SKM-1 (cell line): ENCODE measurements at regions not wholly inside any gene's neighbourhood (a gene's known extent, or its start where the extent isn't known, plus 50 kb on each side); places are given as distances from the start of the nearest gene placed in this dataset.
A peak's percentile ranks its signal among the peaks of the same experiment; 100 is the strongest.
"Not testable (repeated sequence)": the region's sequence is repeated elsewhere in the genome, so short reads cannot be mapped to it uniquely, and the experiment has no call there.

Experiments
- DNase-seq: peaks from one replicate; lab custom pipeline; 2025; ENCODE audit not compliant: unreplicated experiment; lab: John Stamatoyannopoulos, UW

DNA sequence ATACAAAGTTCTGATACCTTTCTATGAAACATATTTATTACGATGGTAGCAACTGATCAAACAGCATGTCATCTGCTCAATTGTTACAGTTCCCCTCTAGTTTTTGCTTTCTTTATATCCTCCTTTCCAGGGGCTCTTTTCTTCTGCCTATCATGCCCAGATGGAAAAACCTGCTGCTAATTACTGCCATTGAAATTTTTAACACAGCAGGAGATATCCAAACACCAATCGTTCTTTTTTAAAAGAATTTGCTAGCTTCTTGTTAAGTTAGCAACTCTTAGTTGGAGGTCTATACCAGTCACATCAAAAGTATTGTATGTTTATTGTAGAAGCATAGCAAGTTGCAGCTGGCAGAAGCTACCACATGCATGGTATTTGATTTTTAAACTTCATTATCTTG is 768.5 kb downstream of the NXPH1 start:
- no peak for DNase-seq

DNA sequence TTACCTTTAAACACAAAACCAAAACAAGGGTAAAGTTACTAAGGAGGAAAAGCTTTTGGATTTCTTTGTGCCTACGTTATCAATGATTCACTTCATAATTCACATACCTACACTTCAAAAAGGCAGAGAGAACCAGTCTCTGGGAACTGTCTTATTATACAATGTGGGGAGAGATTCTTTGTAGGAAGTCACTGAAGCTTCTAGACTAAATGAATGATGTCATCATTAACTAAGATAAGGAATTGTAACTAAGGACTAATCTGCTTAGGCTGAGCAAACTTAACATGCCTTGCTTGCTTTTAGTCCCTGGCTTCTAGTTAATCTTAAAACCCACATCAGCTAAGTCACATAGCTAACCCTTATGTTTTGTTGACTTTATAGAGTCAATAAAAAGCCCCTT is 771.2 kb downstream of the NXPH1 start:
- no peak for DNase-seq

DNA sequence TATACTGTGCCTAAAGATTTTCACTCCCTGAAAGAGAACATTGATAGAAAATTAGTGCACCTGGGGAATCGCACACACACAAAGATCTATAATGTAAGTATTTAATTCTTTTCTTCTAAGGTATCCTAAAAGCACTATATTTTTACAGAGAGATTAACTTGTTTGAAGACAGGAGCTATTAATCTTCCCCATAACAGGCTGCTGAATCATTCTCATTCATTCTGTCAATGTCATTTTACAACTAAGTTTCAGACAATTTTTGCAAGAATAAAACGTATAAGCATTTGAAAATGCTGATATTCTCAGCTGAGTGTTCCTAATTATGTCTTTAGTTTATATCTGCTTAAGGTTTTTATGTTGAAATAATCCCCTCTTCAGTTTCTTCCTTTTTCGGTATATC is 776.7 kb downstream of the NXPH1 start:
- DNase-seq, result no peak

DNA sequence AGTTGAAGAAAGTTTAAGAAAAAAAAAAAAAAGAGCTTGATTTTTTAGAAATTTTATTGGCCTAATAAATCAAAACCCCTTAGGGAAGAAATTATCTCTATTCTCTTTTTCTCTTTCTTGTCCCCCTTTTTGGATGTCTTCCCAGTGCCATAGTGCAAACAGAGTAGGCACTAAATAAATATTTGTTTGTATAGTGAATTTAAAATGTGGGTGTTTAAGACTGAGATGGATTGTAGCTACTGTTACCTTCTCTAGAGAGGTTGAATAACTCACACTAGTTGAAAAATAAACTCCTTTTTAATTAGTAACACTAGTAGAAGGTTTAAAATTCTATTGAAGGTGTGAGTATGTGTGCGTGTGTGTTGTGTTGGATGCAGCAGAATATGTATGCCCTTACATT is 783.8 kb downstream of the NXPH1 start:
- no peak for DNase-seq

DNA sequence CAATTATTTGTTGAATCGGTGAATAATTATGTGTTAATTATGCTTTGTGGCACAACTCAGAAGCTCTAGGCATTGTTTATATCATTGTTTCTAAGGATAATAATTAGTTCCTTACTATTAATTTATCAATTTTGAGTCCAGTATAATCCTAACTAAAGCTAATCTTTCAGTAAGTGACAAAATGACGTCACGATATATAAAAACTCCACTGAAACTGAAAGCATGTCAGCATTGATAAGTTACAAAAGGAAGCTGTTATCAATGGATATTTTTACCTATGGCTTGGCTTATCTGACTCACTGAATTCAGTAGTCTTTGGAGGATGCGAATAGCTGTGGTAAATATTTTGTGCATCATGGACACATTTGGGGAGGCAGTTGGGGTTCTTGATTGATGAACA is 793.1 kb downstream of the NXPH1 start:
- DNase-seq, result no peak

DNA sequence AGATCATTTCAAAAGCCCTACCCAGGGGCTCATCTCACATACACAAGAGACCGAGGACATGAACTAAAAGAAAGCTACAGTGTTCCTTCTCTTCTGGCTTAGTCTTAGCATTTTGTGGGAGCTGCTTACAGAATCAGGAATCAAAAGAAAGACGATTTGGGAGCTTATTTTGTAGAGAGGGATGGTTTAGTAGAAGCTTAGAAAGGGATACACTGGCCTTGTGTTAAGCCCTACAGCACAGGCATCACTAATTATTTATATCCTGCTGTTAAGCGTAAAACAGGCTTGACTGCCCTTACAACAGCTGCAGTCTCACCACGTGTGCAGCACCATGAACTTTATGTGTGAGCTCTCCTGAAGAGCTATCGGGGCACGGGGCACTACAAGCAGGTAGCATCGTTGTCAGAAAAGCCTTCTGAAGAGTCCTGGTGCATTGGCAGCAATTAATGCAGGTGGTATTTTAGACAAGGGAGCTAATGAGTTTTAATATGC is 798.3 kb downstream of the NXPH1 start:
- no peak for DNase-seq

DNA sequence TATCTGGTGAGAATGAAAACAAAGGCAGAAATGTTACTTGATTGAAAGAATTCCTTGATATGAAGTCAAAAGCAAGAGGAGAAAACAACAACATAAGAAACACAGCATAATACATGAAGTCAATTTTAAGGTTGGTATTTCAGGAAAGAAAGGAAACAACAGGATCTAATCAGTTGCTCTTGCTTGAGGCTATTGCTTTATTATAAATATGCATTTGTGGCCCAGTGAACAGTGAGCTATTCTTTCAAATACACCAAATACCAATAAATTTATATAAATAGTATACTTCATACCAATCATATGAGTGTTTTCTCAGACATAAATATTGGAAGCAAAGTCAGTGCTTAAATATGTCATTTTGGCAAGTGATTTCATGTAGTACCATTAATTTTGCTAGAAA is 806.6 kb downstream of the NXPH1 start:
- DNase-seq, result no peak

DNA sequence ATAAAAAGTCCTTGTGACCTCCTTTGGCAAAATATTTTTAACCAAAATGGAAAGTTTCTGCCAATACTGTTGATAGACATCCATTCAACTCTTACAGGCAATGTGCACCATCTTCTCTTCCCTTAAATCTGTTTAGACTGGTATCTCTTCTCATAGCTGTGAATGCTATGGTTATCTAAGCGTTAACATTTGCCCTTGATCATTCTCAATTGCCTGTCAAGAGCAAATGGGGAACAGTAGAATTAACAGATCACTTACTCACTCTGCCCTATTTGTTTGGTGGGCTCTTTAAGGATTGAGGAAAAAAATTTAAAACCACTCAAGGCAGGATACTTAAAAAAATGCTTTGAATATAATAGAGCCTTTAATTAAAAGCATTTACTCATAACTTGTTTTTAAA is 808.4 kb downstream of the NXPH1 start:
- no peak for DNase-seq

DNA sequence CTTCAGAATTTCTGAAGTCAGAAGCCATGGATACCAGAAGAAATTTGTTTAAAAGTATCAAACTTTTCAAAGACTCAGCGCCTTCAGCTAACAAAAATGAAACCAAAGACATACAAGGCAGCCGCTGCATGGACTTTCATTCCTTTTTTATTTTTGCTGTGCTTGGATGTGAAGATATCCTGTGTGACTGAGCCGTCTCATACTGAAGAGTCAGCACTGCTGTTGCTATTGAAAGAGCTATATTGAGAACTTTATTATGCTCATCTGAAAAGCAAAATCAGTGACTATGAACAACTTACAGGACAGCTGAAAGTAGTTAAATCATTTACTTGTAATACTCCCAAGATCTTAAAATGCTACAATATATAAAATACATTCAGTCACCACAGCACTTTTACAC is 809.2 kb downstream of the NXPH1 start:
- no peak for DNase-seq

DNA sequence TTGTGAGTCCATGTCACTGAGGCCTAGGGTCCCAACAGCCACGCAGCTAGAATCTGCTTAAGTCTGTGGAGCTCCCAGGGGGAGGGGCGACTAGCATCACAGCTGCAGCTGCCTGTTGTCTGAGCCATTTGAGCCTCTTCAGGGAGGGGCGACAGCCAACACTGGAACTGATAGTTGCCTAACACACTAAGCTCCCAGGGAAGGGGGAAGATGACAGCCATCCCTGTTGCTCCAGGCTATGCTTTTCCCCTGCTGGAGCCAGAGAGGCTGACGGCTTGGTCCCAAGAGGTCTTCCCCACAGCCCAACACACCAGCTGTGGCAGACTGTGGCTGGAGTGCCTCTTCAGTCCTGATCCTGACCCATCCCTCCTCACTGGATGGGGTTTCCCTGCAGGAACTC is 817.5 kb downstream of the NXPH1 start:
- no peak for DNase-seq

DNA sequence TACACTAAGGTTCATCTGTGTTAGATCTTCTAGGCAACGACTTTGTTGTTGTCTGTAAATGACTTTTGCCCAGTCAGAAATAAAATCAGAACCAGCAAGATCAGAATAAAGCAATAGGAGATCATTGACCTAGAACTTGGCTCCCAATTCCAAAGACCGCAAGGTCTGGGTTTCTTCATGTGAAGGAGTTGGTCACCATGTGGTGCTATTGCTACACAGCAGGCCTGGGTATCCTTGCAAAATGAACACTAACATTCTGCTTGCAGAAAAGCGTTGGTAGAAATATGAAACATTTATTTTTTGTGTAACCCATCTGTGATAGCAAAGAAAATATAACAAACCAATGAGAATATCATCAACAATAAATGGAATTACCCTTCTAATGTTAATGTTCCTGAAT is 831.0 kb downstream of the NXPH1 start:
- no peak for DNase-seq

DNA sequence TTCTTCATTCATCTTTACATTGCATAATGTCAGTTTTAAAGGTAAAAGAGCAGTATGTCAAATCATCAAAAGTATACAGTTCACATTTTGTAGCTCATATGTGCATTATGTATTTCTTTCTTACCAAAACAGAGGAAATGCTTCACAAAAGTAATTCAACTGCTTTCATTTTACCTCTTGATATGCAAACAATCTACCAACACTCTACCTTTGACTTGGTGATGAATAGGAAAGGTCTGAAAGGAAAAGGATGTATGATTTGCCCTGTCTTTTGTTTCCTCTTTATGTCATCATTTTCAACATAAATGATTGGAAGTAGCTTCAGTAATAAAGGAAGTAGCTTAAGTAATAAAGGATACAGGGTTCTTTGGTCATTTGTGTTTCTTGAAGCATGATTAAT is 846.7 kb downstream of the NXPH1 start:
- no peak for DNase-seq

DNA sequence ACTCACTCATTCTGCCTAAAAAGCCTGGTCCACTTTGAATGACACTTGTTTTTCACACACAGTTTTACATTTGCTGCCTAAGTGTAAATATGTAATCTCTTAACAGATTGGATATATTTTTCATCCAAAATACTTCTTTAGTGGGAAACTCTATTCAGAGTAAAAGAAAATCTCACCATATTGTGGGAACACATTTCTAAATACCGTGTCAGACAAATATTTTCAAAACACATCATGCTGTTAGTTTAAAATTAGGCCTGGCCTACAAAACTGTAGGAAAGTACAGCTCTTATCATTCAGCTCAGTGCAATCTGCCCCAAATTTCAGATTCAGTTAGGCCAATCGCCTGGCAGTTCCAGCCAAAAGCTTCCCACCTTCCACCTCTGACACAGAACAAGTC is 849.8 kb downstream of the NXPH1 start:
- DNase-seq, result no peak

DNA sequence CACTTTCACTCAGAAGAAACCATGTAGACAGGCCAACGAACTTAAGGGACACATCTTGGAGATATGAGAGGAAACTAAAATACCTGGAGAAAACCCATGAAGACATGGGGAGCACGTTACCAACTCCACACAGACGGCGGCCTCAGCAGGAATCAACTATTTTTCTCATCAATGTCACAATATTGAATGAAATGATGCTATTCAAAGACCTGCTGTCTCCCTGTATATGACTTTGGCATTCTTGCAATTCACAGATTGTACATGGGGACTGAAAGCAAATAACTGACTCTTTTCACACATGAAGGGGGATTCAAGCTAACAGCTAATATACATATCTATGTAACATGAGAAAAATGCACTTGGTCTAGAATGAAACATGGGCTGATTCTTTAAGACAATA is 869.0 kb downstream of the NXPH1 start:
- no peak for DNase-seq

DNA sequence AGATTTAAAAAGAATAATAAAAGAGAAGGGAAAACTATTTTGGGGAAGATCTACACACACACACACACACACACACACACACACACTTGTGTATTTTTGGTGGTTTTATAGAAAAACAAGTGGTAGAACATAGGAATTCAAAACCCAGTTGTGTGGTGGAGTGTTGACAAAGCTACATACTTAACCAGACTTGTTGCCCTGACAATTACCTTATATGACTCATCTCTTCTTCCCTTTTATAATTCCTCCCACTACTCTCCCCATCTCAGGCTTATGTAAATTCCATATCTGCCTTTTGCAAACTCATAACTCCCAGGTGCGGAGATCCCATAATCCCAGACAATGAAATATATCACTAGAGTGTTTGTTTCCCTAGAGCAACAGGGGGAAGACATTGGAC is 873.7 kb downstream of the NXPH1 start:
- DNase-seq, result no peak

DNA sequence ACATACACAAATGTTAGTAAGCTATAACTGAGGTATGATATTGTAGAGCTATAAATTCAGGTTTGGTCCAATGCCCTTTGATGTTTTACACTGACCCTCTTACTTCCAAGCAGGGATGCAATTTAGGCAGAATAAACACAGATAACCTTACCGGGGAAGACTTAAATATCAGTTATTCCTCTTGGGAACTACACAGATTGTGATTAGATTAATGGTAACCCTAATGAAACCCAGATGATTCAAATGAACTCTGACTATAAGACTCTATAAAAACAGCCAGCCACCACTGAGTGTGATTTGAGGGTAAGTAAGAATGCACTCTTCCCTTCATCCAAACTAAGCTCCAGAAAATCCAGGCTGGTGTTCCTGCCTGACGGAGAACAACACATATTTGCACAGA is 891.1 kb downstream of the NXPH1 start:
- no peak for DNase-seq

DNA sequence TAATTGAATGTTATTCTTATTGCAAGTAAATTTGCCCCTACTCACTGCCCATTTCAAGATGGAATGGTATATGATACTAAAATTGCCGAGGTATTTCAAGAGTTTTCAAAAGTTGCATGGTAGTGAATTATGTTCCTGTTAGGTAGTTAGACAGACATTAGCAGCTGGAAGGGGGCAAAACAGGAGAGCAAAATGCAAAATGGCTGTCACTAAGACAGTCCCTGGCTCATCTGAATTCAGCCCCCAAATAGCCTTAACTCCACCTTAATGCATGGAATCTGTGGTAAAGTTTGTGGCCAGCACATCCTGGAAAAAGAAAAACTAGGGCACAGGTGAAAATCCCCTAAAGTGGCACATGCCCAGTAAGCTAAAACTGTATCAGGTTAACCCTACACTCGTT is 894.9 kb downstream of the NXPH1 start:
- no peak for DNase-seq

DNA sequence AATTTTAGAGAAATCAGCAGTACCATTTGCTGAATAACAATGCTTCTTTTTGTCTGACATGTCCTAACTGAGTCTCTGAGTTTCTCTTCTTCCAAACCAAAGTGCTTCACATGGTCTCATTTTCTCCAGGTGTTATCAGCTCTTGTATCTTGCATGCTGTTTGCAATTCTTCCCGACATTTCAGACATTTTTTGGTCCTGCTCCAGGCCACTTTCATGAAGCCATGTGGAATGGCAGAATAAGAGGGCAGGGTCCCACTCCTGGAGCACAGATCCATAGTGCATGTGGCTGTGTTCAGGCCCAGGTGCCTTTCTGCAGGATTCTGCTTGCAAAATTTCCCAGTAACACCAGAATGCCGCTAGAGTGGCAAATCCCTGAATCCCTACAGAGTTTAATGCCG is 916.2 kb downstream of the NXPH1 start:
- DNase-seq, result no peak

DNA sequence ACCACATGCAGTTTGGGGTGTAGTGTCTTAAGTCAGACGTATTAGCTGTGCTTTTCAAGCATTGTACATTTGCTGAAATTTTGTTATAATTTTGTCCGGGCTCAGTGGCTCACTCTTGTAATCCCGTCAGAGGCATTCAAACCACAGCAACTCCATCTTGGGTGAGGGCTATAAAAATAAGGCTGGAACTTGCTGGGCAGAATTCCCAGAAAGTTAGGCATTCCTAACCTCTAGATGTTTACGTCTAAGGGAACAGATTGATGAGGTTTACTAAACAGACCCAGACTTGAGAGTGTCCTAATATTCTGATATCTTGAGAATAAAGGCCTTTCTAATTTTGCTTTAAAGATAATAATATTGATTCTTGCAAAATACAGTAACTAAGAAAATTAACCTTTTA is 957.8 kb downstream of the NXPH1 start:
- DNase-seq, result no peak

DNA sequence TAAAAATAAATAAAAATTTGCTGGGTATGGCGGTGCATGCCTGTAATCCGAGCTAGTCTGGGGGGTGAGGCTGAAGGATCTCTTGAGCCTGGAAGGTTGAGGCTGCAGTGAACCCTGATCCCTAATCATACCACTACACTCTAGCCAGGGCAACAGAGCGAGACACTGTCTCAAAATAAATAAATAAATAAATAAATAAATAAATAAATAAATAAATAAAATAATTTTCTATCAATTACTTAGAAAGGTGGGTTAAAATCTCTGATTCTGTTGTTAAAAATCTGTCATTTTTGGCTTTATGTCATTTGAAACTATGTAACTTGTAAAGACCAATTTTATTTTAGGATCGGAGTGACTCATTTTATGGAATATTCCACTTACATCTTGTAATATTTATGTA is 958.6 kb downstream of the NXPH1 start:
- no peak for DNase-seq

DNA sequence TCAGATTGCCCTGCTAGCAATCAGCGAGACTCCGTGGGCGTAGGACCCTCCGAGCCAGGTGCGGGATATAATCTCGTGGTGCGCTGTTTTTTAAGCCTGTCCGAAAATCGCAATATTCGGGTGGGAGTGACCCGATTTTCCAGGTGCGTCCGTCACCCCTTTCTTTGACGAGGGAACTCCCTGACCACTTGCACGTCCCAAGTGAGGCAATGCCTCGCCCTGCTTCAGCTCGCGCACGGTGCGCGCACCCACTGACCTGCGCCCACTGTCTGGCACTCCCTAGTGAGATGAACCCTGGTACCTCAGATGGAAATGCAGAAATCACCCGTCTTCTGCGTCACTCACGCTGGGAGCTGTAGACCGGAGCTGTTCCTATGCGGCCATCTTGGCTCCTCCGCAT is 971.0 kb downstream of the NXPH1 start:
- not testable (repeated sequence) for DNase-seq

DNA sequence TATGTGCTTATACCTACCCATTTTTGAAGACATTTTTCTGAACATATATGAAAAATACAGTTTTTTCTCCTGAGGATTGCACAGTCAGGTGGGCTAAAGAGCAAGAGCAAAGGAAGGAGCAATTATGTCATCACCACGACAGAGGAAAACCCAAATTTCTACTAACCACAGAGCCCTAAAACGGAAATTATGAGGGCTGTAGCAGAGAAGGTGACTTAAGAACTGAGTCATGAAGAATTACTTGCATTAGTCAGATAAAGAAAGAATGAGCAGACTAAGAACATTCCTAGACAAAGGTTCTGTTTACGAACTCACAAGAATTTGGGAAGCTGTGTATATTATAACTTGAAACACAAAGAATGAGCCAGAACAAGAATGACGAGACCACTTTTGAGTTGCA is 974.4 kb downstream of the NXPH1 start:
- DNase-seq, result peak; percentile 3

DNA sequence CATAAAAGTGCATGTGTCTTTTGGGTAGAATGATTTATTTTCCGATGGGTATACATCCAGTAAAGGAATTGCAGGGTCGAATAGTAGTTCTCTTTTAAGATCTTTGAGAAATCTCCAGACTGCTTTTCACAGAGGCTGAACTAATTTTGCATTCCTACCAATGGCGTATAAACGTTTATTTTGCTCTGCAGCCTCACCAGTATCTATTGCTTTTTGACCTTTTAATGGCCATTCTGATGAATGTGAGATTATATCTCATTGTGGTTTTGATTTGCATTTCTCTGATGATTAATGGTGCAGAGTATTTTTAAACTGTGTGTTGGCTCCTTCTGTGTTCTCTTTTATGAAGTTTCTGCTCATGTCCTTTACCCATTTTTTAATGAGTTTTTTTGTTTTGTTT is 1020.1 kb downstream of the NXPH1 start:
- DNase-seq, result no peak

DNA sequence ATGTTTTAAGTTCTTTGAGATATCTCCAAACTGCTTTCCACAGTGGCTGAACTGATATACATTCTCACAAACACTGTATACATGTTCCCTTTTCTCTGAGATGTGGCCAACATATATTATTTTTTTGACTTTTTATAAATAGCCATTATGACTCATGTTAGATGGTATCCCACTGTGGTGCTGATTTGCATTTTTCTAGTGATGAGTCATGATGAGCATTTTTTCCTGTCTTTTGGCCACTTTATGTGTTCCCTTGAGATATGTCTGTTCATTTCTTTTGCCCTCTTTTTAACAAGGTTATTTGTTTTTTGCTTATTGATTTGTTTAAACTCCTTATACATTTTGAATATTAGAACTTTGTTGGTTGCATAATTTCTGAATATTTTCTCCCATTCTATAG is 1055.1 kb downstream of the NXPH1 start:
- DNase-seq, result no peak
